GM18909 (cell line): ENCODE measurements at regions not wholly inside any gene's neighbourhood (a gene's known extent, or its start where the extent isn't known, plus 50 kb on each side); places are given as distances from the start of the nearest gene placed in this dataset.

Experiments used
- ATAC-seq: cut with Tn5 transposase; IDR thresholded peaks from one replicate; pipeline ENCODE4 v1.9.1; 2021; ENCODE audit warnings: mild to moderate bottlenecking; ENCODE audit not compliant: unreplicated experiment, poor library complexity

- no peak for ATAC-seq
Measured at GRCh38 chr5:2184563-2185540, 302.1 kb upstream of the IRX4 start.

- ATAC-seq = no peak
Measured at GRCh38 chr5:2184026-2184366, 301.3 kb upstream of the IRX4 start.

GRCh38 chr5:2183154-2184025, 300.7 kb upstream of the IRX4 start:
- ATAC-seq = no peak

- ATAC-seq = no peak
Measured at GRCh38 chr5:2182020-2182419, 299.3 kb upstream of the IRX4 start.

GRCh38 chr5:2181557-2181956, 298.8 kb upstream of the IRX4 start:
- ATAC-seq = no peak

- ATAC-seq = no peak
Measured at GRCh38 chr5:2181149-2181548, 298.4 kb upstream of the IRX4 start.

- ATAC-seq = no peak
Measured at GRCh38 chr5:2180456-2180855, 297.7 kb upstream of the IRX4 start.

- ATAC-seq = no peak
Measured at GRCh38 chr5:2179861-2180260, 297.1 kb upstream of the IRX4 start.

- ATAC-seq = no peak
Measured at GRCh38 chr5:2178528-2178927, 295.8 kb upstream of the IRX4 start.

- ATAC-seq = no peak
Measured at GRCh38 chr5:2178071-2178477, 295.3 kb upstream of the IRX4 start.

GRCh38 chr5:2177244-2177643, 294.5 kb upstream of the IRX4 start:
- no peak for ATAC-seq

GRCh38 chr5:2176581-2176980, 293.9 kb upstream of the IRX4 start:
- no peak for ATAC-seq

GRCh38 chr5:2175842-2176404, 293.2 kb upstream of the IRX4 start:
- ATAC-seq = no peak

- no peak for ATAC-seq
Measured at GRCh38 chr5:2175041-2175440, 292.3 kb upstream of the IRX4 start.

GRCh38 chr5:2174538-2174937, 291.8 kb upstream of the IRX4 start:
- ATAC-seq = no peak

GRCh38 chr5:2173151-2173834, 290.6 kb upstream of the IRX4 start:
- no peak for ATAC-seq

GRCh38 chr5:2172471-2172870, 289.7 kb upstream of the IRX4 start:
- ATAC-seq = no peak

GRCh38 chr5:2170761-2171160, 288.0 kb upstream of the IRX4 start:
- ATAC-seq = no peak

- ATAC-seq = no peak
Measured at GRCh38 chr5:2169850-2170760, 287.4 kb upstream of the IRX4 start.
